ENCODE measurements at regions not wholly inside any gene's neighbourhood (a gene's known extent, or its start where the extent isn't known, plus 50 kb on each side); places are given as distances from the start of the nearest gene placed in this dataset.
"Not testable (repeated sequence)": the region's sequence is repeated elsewhere in the genome, so short reads cannot be mapped to it uniquely, and the experiment has no call there.

DNA sequence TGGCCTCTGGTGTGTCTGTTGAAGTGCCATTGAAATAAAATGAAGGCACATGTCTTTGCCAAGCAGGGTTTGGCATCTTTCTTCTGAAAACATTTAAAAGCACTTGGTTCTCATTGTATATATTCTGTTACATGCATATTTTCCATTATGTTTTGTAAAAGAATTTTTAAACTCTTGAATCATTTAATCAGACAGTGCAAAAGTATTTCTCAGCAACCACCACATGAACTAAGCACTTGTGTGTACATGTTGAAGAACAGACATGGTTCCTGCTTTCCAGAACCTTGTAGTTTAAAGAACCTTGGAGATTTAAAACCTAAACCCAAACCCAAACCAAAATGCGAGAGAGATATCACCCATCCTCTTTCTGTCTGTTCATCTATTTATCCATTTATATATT, 220.3 kb upstream of the GIMD1 start:
- DNase-seq, result no peak

DNA sequence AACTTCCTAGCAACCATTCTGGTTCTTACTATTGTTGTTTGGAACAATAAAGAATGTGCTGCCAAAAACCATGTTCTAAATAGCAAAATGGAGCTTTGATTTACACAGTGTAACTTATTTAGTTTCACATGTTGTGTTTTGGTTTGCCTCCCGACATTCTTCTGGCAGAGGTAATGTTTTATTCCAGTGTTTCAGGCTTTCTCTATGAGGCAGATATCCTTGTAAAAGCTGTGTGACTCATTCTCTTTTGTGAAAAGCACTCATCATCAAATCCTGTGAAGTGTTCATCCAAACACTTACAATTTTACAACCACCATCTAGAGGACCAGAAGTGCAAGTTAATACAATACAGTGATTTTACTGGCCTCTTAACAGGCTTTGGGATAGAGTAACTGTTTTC, 219.0 kb upstream of the GIMD1 start:
- no peak for DNase-seq

DNA sequence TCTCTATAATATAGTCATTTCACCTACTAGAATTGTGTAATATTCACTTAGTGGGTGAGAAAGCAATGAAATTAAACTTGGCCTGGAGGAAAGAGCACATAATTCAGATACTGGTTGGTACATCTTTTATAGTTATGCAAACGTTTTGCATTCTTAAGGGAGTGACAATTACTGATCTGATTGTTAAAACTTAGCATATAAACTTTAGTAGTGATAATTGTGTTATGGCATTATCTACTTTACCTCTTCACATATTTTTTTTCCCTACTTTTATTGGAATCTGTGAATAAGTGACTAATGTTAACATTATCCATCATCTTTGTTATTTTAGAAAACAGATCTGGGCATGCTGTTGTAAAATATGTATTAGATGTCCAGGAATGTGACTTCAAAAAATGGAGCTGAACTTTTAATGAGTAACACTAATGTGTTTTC, 217.4 kb upstream of the GIMD1 start:
- no peak for DNase-seq

DNA sequence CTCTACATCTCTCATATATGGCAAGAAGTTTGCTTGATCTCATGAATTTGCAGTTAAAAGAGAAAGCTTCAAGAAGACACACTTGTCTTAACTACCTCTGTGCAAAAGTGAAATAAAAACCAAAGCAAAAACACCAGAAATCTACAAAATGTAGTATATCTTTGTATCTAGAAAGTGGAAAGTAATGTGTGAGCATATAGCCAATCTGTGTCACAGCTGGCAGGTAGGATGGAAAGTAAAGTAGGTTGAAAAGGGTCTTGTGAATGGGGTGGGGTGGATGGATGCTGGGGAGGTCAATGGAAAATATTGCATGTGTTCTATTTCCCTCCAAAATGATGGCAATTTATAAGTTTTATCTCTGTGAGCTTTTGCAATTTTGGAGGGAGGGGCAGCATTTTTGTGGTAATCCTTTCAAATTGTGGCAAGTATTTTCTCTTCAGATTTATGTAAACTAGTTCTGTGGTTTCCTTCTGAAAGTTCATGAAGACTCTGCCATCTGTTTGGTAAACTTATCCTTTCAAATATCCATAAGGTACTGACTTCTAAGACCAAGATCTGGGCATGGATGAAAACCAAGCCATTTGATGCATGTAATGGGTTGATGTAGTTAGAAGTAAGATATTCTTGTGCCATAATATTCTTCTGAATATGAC, 215.9 kb upstream of the GIMD1 start:
- no peak for DNase-seq

DNA sequence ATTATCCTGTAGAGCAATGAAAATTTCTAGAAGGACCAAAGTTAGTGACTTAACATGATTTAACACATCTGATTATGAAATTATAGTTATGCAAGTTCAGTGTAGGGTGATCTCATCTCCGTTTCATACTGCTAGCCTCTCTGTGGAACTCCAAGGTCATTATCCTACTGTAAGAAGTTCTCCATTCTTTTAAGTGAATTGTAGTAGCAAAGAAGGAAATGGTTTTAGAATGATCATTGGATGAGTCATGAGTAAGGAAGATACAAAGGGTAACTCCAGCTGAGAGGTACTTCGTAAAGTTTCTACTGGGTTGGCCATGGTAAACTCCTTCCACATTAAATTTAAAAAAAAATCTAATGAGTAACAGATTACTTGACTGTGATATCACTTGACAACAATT, 215.0 kb upstream of the GIMD1 start:
- DNase-seq, result no peak

DNA sequence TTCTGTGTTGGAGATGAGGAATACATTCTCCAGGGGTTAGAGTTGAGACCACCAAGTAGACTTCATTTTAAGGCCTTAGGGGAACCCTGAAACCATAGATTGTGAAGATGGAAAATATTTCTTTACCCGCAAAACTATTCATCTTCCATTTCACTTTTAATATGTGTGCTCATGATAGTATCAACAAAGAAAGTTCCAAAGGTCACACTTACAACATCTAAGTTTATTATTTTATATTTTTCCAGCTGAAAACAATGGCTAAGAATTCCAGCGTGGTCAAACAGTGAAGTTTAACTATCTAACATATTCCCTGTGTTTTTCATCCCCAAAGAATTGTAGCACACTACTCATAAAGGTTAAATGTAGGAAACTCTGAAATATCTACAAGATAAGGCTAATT, 214.5 kb upstream of the GIMD1 start:
- no peak for DNase-seq

DNA sequence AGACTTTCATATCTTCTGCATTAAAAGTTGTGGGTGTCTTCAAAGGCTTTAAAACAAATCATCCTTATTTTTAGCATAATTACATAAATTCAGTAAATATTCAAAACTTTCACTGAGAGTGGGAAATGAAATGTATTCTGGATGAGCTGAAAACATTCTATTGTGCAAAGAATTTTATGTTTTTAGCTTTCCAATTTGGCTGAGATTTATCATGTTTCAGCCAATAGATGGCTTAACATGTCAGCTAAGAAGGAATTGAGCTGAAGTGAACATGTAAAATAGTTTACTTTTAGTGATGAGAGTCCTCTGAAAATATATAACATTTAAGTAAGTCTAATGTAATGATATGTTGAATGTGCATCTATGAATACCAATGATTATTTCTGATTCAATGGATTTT, 213.5 kb upstream of the GIMD1 start:
- DNase-seq, result no peak

DNA sequence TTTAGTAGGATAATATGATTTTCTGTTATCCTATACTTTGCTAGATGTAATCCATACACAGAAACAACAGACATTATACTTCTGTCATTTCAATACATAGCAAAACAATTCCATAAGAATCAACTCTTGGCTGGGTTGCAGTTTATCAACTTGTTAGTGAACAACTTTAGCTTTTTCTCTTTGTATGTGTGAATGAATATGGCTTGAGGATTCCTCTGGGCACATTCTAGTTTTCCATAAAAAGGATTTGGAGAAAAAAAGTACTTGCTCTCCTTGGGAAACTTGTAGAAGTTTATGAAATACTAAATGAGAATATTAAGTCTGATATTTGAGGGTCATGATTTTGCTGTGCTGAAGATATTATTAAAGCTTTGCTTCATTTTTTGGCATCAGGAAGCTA, 210.7 kb upstream of the GIMD1 start:
- no peak for DNase-seq

DNA sequence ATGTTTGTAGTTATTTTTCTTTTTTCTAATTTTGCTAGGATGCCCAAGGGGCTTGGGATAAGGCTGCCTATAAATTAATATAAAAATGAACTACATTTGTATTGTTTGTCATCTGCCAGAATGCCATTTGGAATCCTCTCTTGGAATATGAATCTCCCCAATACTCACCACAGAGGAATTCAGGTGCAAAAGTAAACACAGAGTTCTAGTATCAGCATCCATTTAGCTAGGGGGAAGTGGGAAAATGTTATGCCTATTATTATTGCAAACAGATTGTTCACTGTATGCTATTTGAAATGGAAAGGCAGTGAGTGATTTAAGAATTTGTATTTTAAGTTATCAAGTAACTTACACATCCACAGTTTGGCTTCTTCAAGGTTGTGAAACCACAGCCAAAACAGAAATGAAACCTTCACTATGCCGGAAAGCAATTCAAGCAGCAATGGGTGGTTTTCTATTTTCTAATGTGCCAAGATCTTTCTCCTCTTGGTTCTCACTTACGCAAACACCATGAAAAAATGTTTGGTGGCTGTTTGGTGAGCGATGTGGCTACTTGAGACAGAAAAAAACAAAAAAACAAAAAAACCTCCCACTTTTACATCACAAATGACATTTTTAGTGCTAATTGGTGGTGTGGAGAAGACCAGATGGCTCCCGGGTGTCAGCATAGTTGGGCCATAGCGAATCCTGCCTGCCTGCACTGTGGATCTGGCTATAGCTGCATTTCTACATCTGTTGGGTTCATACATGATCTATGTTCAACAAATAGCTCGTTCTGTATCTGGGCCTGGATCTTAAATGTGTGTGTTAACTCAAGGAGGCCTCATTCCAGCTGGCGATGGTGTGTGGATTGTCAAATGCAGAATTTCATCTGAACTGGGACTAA, 200.8 kb upstream of the GIMD1 start:
- no peak for DNase-seq

DNA sequence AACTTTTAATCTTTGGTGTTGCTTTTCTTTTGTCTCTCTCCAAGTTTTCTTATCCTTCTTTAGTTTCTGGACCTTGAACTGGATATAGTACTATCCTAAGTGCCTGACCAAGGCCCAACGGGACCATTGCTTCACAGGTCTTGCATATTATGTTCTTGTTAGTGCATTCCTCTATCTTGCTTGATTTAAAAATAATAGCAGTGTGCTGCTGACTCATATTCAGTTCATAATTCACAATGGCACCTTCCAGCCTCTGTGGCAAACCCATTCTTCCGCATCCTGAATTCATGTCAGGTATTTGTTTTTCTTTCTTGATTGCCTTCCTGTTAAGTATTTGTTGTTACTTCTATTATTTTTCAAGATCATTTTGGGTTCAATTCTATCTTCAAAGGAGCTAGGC, 197.1 kb upstream of the GIMD1 start:
- DNase-seq, result no peak

DNA sequence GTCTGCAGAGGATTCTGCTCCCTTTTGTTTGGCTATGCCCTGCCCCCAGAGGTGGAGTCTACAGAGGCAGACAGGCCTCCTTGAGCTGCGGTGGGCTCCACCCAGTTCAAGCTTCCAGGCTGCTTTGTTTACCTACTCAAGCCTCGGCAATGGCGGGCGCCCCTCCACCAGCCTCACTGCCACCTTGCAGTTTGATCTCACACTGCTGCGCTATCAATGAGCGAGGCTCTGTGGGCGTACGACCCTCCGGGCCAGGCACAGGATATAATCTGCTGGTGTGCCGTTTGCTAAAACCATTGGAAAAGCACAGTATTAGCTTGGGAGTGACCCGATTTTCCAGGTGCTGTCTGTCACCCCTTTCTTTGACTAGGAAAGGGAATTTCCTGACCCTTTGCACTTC, 195.1 kb upstream of the GIMD1 start:
- DNase-seq, result not testable (repeated sequence)

DNA sequence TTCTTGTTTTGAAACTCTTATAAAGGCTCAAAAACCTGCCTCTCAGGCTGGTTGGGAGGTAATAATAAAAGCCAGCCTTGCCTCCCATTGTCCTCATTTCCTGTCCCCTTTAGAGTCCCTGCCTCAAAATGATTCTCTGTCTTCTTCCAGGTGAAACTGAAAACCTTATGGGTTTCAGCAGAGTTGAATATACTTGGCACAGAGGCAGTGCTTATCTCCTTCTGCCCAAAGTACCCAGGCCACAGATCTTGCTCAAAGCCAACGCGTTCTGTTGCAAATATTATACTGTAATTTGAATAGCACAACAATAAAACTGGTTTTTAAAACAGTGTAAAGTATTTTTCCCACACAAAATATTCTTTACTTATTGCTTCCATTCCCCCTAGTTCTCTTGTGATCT, 183.1 kb upstream of the GIMD1 start:
- DNase-seq, result no peak

DNA sequence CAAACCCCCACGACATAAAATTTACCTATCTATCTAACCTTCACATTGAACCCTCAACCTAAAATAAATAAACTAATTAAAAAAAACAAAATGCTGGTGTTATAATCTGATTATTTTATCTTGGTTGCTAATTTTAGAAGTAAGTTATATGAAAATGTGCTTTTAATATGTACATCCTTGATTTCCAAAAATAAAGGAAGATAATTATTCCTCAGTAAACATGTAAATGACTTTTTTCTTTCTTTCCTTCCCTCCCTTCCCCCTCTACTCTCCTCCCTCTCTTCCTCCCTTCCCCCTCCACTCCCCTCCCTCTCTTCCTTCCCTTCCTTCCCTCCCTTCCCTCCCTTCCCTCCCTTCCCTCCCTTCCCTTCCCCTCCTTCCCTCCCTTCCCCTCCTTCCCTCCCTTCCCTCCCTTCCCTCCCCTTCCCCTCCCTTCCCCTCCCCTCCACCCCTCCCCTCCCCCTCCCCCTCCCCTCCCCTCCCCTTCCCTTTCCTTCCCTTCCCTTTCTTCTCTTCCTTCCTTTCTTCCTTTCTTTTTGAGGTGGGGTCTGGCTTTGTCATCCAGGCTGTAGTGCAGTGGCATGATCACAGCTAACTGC, 180.0 kb upstream of the GIMD1 start:
- DNase-seq, result no peak

DNA sequence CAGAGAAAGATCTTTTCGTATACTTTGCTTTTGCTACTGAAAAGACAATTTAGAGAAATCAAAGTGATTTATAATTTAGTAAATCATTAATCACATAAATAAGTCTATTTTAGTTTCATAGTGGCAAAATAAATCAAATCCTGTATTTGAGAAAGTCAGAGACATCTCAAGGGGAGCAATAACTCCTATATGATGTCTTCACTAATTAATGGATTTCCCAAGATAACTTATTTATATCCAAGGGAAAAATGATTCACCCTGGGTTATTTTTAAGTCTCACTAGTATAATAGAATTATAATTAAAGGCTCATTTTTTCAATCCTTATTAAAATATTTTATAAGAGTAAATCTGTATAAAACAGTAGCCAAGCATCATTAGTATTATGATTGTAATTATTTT, 177.8 kb upstream of the GIMD1 start:
- DNase-seq, result no peak

DNA sequence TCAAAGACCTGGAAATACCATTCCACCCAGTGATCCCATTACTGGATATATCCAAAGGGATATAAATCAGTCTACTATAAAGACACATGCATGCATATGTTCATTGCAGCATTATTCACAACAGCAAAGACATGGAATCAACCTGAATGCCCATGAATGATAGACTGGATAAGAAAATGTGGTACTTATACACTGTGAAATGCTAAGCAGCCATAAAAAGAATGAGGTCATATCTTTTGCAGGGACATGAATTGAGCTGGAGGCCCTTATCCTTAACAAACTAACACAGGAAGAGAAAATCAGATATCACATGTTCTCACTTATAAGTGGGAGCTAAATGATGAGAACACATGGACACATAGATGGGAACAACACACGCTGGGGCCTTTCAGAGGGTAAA, 174.0 kb upstream of the GIMD1 start:
- not testable (repeated sequence) for DNase-seq

DNA sequence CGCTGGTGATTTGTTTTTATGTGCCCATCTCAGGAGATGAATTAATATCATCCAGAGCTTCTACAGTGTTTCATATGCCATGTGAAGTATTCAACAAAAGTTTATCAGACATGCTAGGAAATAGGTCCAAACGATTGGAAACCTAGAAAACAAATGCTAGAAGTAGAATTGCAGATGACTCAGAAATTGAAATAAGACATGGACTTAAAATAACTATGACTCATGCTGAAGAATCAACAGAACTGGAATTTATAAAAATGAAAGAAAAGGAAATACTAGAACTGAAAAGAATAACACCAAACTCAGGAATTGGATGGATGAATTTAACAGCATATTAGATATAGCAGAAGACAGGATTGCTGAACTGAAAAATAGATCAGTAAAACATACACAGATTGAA, 172.7 kb upstream of the GIMD1 start:
- no peak for DNase-seq

DNA sequence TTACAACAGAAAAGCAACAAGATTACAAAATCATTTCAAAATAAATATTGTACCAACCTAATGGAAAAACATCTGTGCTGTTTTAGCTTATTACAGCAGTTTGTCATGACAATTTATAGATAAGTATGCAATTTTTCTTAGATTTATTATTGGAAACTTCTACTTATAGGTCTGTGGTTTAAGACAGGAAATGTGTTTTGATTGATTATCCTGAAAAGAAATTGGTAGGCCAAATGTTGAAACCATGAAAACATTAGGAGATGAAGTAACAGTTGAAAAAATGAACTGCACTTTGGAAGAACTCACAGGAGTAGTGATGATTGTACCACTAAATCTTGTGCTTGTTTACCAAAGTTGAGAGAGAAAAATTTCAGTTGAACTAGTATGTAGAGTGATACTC, 162.2 kb upstream of the GIMD1 start:
- DNase-seq, result no peak

DNA sequence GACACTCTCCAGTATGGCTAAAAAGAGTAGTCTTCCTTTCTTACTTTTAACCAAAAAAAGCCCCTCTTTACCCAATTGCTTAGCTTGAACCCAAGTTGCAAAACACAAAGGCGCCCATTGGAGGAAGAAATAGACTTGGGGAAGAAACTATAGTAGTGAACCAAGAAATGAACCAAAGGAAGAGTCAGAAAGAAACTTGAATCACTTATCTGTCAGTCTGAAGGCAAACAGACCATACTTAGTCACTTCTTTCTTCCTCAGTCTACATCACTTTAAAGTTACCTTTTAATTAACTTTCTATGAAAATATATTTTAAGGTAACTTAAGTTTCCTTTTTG, 161.4 kb upstream of the GIMD1 start:
- no peak for DNase-seq

DNA sequence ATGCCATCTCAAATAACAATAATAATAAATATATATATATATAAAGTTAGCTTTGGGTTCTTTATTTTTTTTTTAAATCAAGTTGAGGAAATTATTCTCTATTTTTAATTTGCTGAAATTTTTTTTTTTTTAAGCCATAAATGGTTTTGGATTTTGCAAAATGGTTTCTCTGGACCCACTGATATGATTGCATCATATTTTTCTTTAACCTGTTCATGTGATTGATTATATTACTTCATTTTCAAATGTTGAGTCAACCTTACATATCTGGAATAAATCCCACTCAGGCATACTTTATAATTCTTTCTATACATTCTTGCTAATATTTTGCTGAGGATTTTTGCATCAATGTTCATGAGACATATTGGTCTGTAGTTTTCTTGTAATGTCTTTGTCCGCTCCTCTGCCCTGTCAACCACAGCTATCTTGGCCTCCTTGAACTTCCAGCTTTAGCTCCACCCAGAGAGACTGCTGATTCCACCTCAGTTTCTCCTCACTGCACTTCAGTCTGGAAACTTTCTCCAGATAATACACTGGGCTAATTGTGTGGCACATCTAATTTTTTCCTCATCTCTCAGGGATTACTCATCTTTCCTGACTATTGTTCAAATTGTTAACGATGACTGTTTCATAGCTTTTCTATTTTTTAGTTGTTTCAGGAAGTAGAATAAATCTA, 160.9 kb upstream of the GIMD1 start:
- no peak for DNase-seq

DNA sequence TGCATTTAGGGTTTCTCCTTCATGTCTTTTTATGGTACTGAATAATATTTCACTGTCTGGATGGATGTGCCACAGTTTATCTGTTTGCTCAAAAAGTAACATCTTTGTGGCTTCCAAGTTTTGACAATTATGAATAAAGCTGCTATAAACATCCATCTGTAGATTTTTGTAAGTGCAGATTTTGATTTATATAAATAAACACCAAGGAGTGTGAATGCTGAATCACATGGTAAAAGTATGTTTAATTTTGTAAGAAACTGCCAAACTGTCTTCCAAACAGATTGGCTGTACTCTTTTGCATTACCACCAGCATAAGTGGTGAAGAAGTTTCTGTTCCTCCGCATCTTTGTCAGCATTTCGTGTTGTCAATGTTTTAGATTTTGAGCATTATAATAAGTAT, 158.7 kb upstream of the GIMD1 start:
- no peak for DNase-seq

DNA sequence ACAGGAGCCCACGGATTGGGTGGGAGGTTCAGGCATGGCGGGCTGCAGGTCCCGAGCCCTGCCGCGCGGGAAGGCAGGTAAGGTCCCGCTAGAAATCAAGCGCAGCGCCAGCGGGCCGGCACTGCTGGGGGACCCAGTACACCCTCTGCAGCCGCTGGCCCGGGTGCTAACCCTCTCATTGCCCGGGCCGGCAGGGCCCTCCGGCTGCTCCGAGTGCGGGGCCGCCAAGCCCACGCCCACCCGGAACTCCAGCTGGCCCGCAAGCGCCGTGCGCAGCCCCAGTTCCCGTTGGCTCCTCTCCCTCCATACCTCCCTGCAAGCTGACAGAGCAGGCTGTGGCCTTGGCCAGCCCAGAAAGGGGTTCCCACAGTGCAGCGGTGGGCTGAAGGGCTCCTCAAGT, 156.8 kb upstream of the GIMD1 start:
- DNase-seq, result peak in 1 of 5 donors; percentile 2

DNA sequence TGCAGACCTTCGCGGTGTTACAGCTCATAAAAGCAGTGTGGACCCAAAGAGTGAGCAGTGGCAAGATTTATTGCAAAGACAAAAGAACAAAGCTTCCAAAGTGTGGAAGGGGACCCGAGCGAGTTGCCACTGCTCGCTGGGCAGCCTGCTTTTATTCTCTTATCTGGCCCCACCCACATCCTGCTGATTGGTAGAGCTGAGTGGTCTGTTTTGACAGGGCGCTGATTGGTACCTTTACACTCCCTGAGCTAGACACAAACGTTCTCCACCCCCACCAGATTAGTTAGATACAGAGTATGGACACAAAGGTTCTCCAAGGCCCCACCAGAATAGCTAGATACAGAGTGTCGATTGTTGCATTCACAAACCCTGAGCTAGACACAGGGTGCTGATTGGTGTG, 156.2 kb upstream of the GIMD1 start:
- DNase-seq, result not testable (repeated sequence)

DNA sequence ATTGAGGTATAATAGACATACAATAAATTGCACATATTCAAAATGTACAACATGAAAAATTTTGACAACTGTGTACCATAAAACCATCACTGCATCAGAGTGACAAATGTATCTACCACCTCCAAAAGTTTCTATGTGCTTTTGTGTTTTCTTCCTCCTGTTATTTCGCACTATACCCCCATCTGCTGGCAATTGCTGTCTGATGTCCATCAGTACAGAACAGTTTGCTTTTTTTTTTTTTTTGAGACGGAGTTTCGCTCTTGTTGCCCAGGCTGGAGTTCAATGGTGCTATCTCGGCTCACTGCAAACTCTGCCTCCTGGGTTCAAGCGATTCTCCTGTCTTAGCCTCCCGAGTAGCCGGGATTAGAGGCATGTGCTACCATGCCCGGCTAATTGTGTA, 154.3 kb upstream of the GIMD1 start:
- DNase-seq, result no peak

DNA sequence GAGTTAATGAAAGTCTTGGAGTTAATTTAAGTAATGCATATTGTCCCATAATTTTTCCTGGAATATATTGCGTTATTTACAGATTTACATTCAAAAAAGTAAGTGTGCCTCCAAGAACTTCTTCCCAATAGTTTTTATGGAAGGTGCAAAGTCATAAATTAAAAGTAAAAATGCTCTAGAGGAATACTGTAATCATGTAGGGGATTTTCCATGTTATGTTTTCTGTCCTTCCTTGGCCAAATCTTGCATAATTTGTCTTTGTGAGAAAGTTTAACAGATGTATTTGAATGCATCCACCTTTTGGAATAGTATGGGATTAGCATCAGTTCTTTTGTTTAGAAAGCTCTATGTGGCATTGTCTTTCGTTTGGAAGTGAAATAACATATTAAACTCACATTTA, 144.1 kb upstream of the GIMD1 start:
- DNase-seq, result no peak

Measured in T-helper 1 cell (primary cell).